Activated CD4-positive, alpha-beta memory T cell treated with anti-CD3 and anti-CD28 coated beads for 36 hours (primary cell): ENCODE measurements at regions not wholly inside any gene's neighbourhood (a gene's known extent, or its start where the extent isn't known, plus 50 kb on each side); places are given as distances from the start of the nearest gene placed in this dataset.
"Not testable (repeated sequence)": the region's sequence is repeated elsewhere in the genome, so short reads cannot be mapped to it uniquely, and the experiment has no call there.

Experiments used
- CTCF ChIA-PET: fragments of 350-600 bp; sonication (Branson Sonifier 250); formaldehyde crosslinking; loops from one replicate; lab custom pipeline; 2021; ENCODE audit warnings: antibody characterized with exemption, inconsistent platforms; lab: Charles Lee
- POLR2A ChIA-PET: fragments of 350-600 bp; sonication (Branson Sonifier 250); formaldehyde crosslinking; loops from one replicate; lab custom pipeline; 2021; ENCODE audit warnings: antibody characterized with exemption; lab: Charles Lee
- DNase-seq: peaks from one replicate; pipeline ENCODE4 v3.0.0-alpha.2; 2020
- H3K27ac Mint-ChIP-seq: one replicate; pipeline ENCODE4 v1.8.0; 2021; ENCODE audit warnings: mixed read lengths
- H3K27me3 Mint-ChIP-seq: one replicate; pipeline ENCODE4 v1.8.0; 2021; ENCODE audit warnings: mixed read lengths
- H3K36me3 Mint-ChIP-seq: one replicate; pipeline ENCODE4 v1.8.0; 2021; ENCODE audit warnings: mixed read lengths
- H3K4me1 Mint-ChIP-seq: one replicate; pipeline ENCODE4 v1.8.0; 2021; ENCODE audit warnings: low read depth, mixed read lengths
- H3K4me3 Mint-ChIP-seq: one replicate; pipeline ENCODE4 v1.8.0; 2021; ENCODE audit warnings: mild to moderate bottlenecking, mixed read lengths
- H3K9me3 Mint-ChIP-seq: one replicate; pipeline ENCODE4 v1.8.0; 2021; ENCODE audit warnings: mixed read lengths
- intact Hi-C: fragments of 100-400 bp; cut with micrococcal nuclease; formaldehyde crosslinking; loops from one replicate; pipeline ENCODE4 v1.15.1; 2023

DNA sequence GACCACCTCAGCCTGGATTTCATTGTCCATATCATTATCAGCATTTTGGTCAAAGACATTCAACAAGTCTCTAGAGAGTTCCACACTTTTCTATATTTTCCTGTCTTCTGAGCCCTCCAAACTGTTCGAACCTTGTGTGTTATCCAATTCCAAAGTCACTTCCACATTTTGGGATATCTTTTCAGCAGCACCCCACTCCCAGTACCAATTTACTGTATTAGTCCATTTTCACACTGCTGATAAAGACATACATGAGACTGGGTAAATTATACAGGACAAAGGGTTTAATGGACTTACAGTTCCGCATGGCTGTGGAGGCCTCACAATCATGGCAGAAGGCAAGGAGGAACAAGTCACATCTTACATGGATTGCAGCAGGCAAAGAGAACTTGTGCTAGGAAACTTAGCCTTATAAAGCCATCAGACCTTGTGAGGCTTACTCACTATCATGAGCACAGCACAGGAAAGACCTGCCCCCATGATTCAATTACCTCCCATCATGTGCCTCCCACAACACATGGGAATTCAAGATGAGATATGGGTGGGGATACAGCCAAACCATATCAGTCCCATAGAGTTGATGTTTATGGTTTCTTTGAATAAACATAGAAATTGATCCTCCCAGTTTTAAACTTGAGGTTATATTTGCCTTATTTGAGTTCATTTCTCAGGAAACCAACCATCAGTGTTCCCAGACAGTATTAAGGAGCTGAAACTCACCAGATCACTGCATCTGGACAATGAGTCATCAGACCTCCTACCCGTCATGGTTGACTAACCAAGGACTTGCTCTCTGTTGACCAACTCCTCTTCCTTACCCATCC lies 322.7 kb upstream of the DUSP10 start:
- Mint-ChIP-seq H3K27me3 (peaks cover 2% of the 10 kb centered on the region), H3K4me1 (no peaks in the 10 kb centered on the region), H3K27ac (no peak overlapping the region), H3K9me3 (peaks cover 16% of the 10 kb centered on the region), H3K36me3 (peaks cover 4% of the 10 kb centered on the region), H3K4me3 (no peak overlapping the region)
- DNase-seq = no peak
- POLR2A ChIA-PET = no interaction called here
- intact Hi-C loops = no loop called here
- CTCF ChIA-PET = interaction anchor here (0.6 kb wide), 1 partner anchor 143 kb away, joined by 7 read pairs; no protein-coding TSS in a partner anchor

GRCh38 chr1:222062640-222063039 lies 320.8 kb upstream of the DUSP10 start:
- intact Hi-C loops = no loop called here
- peaks cover 2% of the 10 kb centered on the region for H3K27me3 Mint-ChIP-seq
- ChIA-PET CTCF (no interaction called here), POLR2A (no interaction called here)
- peaks cover 4% of the 10 kb centered on the region for H3K36me3 Mint-ChIP-seq
- DNase-seq = no peak
- peaks cover 16% of the 10 kb centered on the region for H3K9me3 Mint-ChIP-seq
- no peak overlapping the region for H3K27ac Mint-ChIP-seq
- H3K4me3 Mint-ChIP-seq = no peak overlapping the region
- H3K4me1 Mint-ChIP-seq = no peaks in the 10 kb centered on the region

- peaks cover 4% of the 10 kb centered on the region for H3K4me1 Mint-ChIP-seq
- POLR2A ChIA-PET = no interaction called here
- CTCF ChIA-PET = no interaction called here
- no peak overlapping the region for H3K4me3 Mint-ChIP-seq
- H3K27me3 Mint-ChIP-seq = peaks cover 2% of the 10 kb centered on the region
- peaks cover 4% of the 10 kb centered on the region for H3K36me3 Mint-ChIP-seq
- intact Hi-C loops = no loop called here
- no peak for DNase-seq
- H3K9me3 Mint-ChIP-seq = peaks cover 16% of the 10 kb centered on the region
- no peak overlapping the region for H3K27ac Mint-ChIP-seq
Observed at GRCh38 chr1:222061711-222062359, 319.9 kb upstream of the DUSP10 start.

- intact Hi-C loops = no loop called here
- H3K27me3 Mint-ChIP-seq = peaks cover 2% of the 10 kb centered on the region
- H3K36me3 Mint-ChIP-seq = peaks cover 4% of the 10 kb centered on the region
- CTCF ChIA-PET = no interaction called here
- H3K4me1 Mint-ChIP-seq = peaks cover 4% of the 10 kb centered on the region
- no peak overlapping the region for H3K27ac Mint-ChIP-seq
- no peak for DNase-seq
- no peak overlapping the region for H3K4me3 Mint-ChIP-seq
- POLR2A ChIA-PET = no interaction called here
- H3K9me3 Mint-ChIP-seq = peaks cover 13% of the 10 kb centered on the region
Observed at GRCh38 chr1:222060210-222060916, 318.5 kb upstream of the DUSP10 start.

GRCh38 chr1:222058249-222058648 lies 316.4 kb upstream of the DUSP10 start:
- intact Hi-C loops = no loop called here
- ChIA-PET POLR2A (no interaction called here), CTCF (interaction anchor here (0.7 kb wide), 1 partner anchor 21 kb away, joined by 3 read pairs; no protein-coding TSS in a partner anchor)
- Mint-ChIP-seq H3K4me1 (peaks cover 4% of the 10 kb centered on the region), H3K36me3 (no peaks in the 10 kb centered on the region), H3K9me3 (no peaks in the 10 kb centered on the region), H3K27ac (no peak overlapping the region), H3K27me3 (no peaks in the 10 kb centered on the region), H3K4me3 (no peak overlapping the region)
- DNase-seq = no peak

GRCh38 chr1:222057162-222057561 lies 315.3 kb upstream of the DUSP10 start:
- Mint-ChIP-seq H3K27me3 (no peaks in the 10 kb centered on the region), H3K4me3 (no peak overlapping the region), H3K4me1 (peaks cover 4% of the 10 kb centered on the region), H3K27ac (no peak overlapping the region), H3K9me3 (no peaks in the 10 kb centered on the region), H3K36me3 (no peaks in the 10 kb centered on the region)
- ChIA-PET POLR2A (no interaction called here), CTCF (no interaction called here)
- intact Hi-C loops = no loop called here
- peak; percentile 11 for DNase-seq

DNA sequence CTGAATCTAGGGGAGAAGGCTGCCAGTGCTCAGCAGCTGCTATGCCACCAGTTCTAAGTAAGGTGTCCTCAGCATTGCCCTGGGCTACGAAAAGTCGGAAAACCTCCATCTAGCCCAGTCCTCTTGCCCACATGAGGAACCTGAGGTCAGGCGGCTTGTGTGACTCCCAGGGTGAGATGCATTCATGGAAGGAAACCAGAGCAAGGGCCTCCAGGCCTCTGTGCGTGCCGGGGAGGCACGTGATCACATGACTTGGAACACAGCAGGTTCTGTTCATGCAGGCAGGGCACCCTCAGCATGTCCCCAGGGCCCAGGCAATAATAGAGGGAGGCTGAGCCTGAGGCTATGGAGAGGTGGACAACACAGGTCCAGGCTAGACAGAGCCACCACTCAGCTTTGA lies 312.5 kb upstream of the DUSP10 start:
- no peak for DNase-seq
- Mint-ChIP-seq H3K4me3 (no peak overlapping the region), H3K9me3 (no peaks in the 10 kb centered on the region), H3K27ac (no peak overlapping the region), H3K27me3 (no peaks in the 10 kb centered on the region), H3K36me3 (no peaks in the 10 kb centered on the region), H3K4me1 (peaks cover 4% of the 10 kb centered on the region)
- ChIA-PET POLR2A (no interaction called here), CTCF (no interaction called here)
- intact Hi-C loops = no loop called here

- Mint-ChIP-seq H3K27me3 (no peaks in the 10 kb centered on the region), H3K4me1 (peaks cover 4% of the 10 kb centered on the region), H3K9me3 (no peaks in the 10 kb centered on the region), H3K27ac (no peak overlapping the region), H3K4me3 (no peak overlapping the region), H3K36me3 (no peaks in the 10 kb centered on the region)
- ChIA-PET CTCF (interaction anchor here (0.9 kb wide), 1 partner anchor 12 kb away, joined by 4 read pairs; no protein-coding TSS in a partner anchor), POLR2A (no interaction called here)
- intact Hi-C loops = no loop called here
- no peak for DNase-seq
Observed at GRCh38 chr1:222053790-222054294, 312.0 kb upstream of the DUSP10 start.

DNA sequence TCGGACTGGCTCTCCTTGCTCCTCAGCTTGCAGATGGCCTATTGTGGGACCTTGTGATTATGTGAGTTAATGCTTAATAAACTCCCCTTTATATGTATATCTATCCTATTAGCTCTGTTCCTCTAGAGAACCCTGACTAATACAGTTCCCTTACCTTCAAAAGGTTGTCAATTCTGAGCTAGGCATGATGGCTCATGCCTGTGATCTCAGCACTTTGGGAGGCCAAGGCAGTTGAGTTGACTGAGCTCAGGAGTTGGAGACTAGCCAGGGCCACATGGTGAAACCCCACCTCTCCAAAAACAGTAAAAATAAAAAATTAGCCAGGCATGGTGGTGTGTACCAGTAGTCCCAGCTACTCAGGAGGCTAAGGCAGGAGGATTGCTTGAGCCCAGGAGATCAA lies 309.4 kb upstream of the DUSP10 start:
- intact Hi-C loops, H3K4me1 Mint-ChIP-seq, H3K9me3 Mint-ChIP-seq, H3K27ac Mint-ChIP-seq, CTCF ChIA-PET, POLR2A ChIA-PET, DNase-seq, H3K4me3 Mint-ChIP-seq, H3K36me3 Mint-ChIP-seq, H3K27me3 Mint-ChIP-seq: not testable (repeated sequence)

DNA sequence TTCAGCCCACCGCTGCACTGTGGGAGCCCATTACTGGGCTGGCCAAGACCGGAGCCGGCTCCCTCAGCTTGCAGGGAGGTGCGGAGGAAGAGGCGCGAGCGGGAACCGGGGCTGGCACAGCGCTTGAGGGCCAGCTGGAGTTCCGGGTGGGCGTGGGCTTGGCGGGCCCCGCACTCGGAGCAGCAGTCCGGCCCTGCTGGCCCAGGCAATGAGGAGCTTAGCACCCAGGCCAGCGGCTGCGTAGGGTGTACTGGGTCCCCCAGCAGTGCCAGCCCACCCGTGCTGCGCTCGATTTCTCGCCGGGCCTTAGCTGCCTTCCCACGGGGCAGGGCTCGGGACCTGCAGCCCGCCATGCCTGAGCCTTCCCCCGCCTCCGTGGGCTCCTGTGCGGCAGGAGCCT lies 307.8 kb upstream of the DUSP10 start:
- H3K36me3 Mint-ChIP-seq, H3K27me3 Mint-ChIP-seq, DNase-seq, CTCF ChIA-PET, H3K4me1 Mint-ChIP-seq, H3K27ac Mint-ChIP-seq, H3K9me3 Mint-ChIP-seq, POLR2A ChIA-PET, intact Hi-C loops, H3K4me3 Mint-ChIP-seq: not testable (repeated sequence)

DNA sequence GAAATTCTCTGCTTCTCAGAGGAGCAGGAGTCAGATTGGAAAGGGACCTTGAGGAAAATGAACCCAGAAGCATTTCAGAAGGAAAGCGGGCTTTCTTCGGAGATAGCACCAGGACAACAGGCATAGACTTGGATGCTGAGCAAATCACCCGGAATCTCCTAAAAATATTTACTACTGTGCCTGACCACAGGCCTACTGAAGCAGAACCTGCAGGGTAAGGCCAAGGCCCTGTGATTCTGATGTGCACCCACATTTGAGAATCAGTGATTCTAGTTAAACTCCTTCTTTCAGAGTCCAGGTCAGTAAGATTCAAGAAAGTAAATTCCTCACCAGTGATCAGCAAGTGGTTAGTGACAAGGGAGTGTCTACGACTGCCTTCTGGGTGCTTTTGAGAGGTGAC lies 307.3 kb upstream of the DUSP10 start:
- no peaks in the 10 kb centered on the region for H3K27me3 Mint-ChIP-seq
- DNase-seq = no peak
- intact Hi-C loops = no loop called here
- H3K36me3 Mint-ChIP-seq = no peaks in the 10 kb centered on the region
- CTCF ChIA-PET = no interaction called here
- POLR2A ChIA-PET = no interaction called here
- H3K4me3 Mint-ChIP-seq = no peak overlapping the region
- H3K9me3 Mint-ChIP-seq = no peaks in the 10 kb centered on the region
- no peak overlapping the region for H3K27ac Mint-ChIP-seq
- peaks cover 9% of the 10 kb centered on the region for H3K4me1 Mint-ChIP-seq

GRCh38 chr1:222048094-222048595 lies 306.3 kb upstream of the DUSP10 start:
- H3K27ac Mint-ChIP-seq = no peak overlapping the region
- CTCF ChIA-PET = interaction anchor here (0.5 to 1.2 kb wide), 2 partner anchors 19 to 817 kb away, joined by 3 read pairs; no protein-coding TSS in a partner anchor
- no peak overlapping the region for H3K4me3 Mint-ChIP-seq
- H3K27me3 Mint-ChIP-seq = no peaks in the 10 kb centered on the region
- H3K4me1 Mint-ChIP-seq = peaks cover 9% of the 10 kb centered on the region
- POLR2A ChIA-PET = no interaction called here
- intact Hi-C loops = no loop called here
- no peaks in the 10 kb centered on the region for H3K9me3 Mint-ChIP-seq
- no peaks in the 10 kb centered on the region for H3K36me3 Mint-ChIP-seq
- no peak for DNase-seq
